Activated CD8-positive, alpha-beta memory T cell treated with anti-CD3 and anti-CD28 coated beads for 36 hours (primary cell): ENCODE measurements at regions not wholly inside any gene's neighbourhood (a gene's known extent, or its start where the extent isn't known, plus 50 kb on each side); places are given as distances from the start of the nearest gene placed in this dataset.

Source experiments
- CTCF ChIA-PET: fragments of 350-600 bp; sonication (Branson Sonifier 250); formaldehyde crosslinking; loops from one replicate; lab custom pipeline; 2021; ENCODE audit warnings: antibody characterized with exemption; lab: Charles Lee
- POLR2A ChIA-PET: fragments of 350-600 bp; sonication (Branson Sonifier 250); formaldehyde crosslinking; loops from one replicate; lab custom pipeline; 2021; ENCODE audit warnings: antibody characterized with exemption; lab: Charles Lee

GRCh38 chr14:104374718-104375080, 204.9 kb upstream of the C14orf180 start:
- ChIA-PET CTCF (no interaction called here), POLR2A (no interaction called here)

GRCh38 chr14:104375551-104376201, 203.9 kb upstream of the C14orf180 start:
- ChIA-PET POLR2A (no interaction called here), CTCF (no interaction called here)

GRCh38 chr14:104376202-104377140, 203.1 kb upstream of the C14orf180 start:
- POLR2A ChIA-PET = no interaction called here

GRCh38 chr14:104377256-104377655, 202.3 kb upstream of the C14orf180 start:
- ChIA-PET CTCF (no interaction called here), POLR2A (no interaction called here)

More at GRCh38 chr14:104376202-104377140, 203.1 kb upstream of the C14orf180 start:
- CTCF ChIA-PET = no interaction called here

- CTCF ChIA-PET = no interaction called here
- POLR2A ChIA-PET = no interaction called here
Observed at GRCh38 chr14:104378698-104379113, 200.9 kb upstream of the C14orf180 start.

- CTCF ChIA-PET = no interaction called here
- POLR2A ChIA-PET = no interaction called here
Observed at GRCh38 chr14:104382361-104383087, 197.0 kb upstream of the C14orf180 start.

- CTCF ChIA-PET = no interaction called here
Observed at GRCh38 chr14:104383088-104383995, 196.2 kb upstream of the C14orf180 start.

GRCh38 chr14:104383996-104384775, 195.4 kb upstream of the C14orf180 start:
- ChIA-PET POLR2A (no interaction called here), CTCF (no interaction called here)

More at GRCh38 chr14:104383088-104383995, 196.2 kb upstream of the C14orf180 start:
- POLR2A ChIA-PET = no interaction called here

GRCh38 chr14:104384776-104385071, 194.8 kb upstream of the C14orf180 start:
- ChIA-PET CTCF (no interaction called here), POLR2A (no interaction called here)

GRCh38 chr14:104385111-104385510, 194.5 kb upstream of the C14orf180 start:
- ChIA-PET CTCF (no interaction called here), POLR2A (no interaction called here)

GRCh38 chr14:104385531-104386101, 193.9 kb upstream of the C14orf180 start:
- ChIA-PET POLR2A (no interaction called here), CTCF (no interaction called here)

GRCh38 chr14:104386151-104386841, 193.3 kb upstream of the C14orf180 start:
- POLR2A ChIA-PET = no interaction called here
- CTCF ChIA-PET = no interaction called here

GRCh38 chr14:104387022-104388010, 192.2 kb upstream of the C14orf180 start:
- ChIA-PET POLR2A (no interaction called here), CTCF (no interaction called here)

GRCh38 chr14:104388011-104388521, 191.5 kb upstream of the C14orf180 start:
- CTCF ChIA-PET = no interaction called here
- POLR2A ChIA-PET = no interaction called here

- ChIA-PET POLR2A (no interaction called here), CTCF (no interaction called here)
Observed at GRCh38 chr14:104388541-104389325, 190.8 kb upstream of the C14orf180 start.
